NCI-H1417 (cell line): ENCODE measurements at regions not wholly inside any gene's neighbourhood (a gene's known extent, or its start where the extent isn't known, plus 50 kb on each side); places are given as distances from the start of the nearest gene placed in this dataset.

Source experiments
- DNase-seq, 3 experiments: peaks; one replicate each; lab custom pipeline; 2025; lab: John Stamatoyannopoulos, UW

- DNase-seq, result no peak
Measured at GRCh38 chr7:155138204-155138603, 68.1 kb downstream of the HTR5A start.

- peak in 2 of 3 experiments; percentile 5 to 44 for DNase-seq
Measured at GRCh38 chr7:155141562-155141961, 71.4 kb downstream of the HTR5A start.

- no peak for DNase-seq
Measured at GRCh38 chr7:155143381-155143780, 73.3 kb downstream of the HTR5A start.

- DNase-seq, result no peak
Measured at GRCh38 chr7:155144371-155144770, 74.2 kb downstream of the HTR5A start.

GRCh38 chr7:155145477-155146255, 75.5 kb downstream of the HTR5A start:
- DNase-seq, result no peak

- DNase-seq, result no peak
Measured at GRCh38 chr7:155147172-155147571, 77.0 kb downstream of the HTR5A start.

GRCh38 chr7:155147624-155148023, 77.5 kb downstream of the HTR5A start:
- no peak for DNase-seq

- no peak for DNase-seq
Measured at GRCh38 chr7:155153676-155154075, 83.6 kb downstream of the HTR5A start.

GRCh38 chr7:155154586-155154985, 84.5 kb downstream of the HTR5A start:
- DNase-seq, result no peak

GRCh38 chr7:155161690-155162089, 91.6 kb downstream of the HTR5A start:
- DNase-seq, result no peak

GRCh38 chr7:155162422-155162821, 92.3 kb downstream of the HTR5A start:
- no peak for DNase-seq

GRCh38 chr7:155163696-155164095, 93.6 kb downstream of the HTR5A start:
- peak in 2 of 3 experiments; percentile 20 to 37 for DNase-seq

- no peak for DNase-seq
Measured at GRCh38 chr7:155164316-155164715, 94.2 kb downstream of the HTR5A start.

- DNase-seq, result peak in 1 of 3 experiments; percentile 59
Measured at GRCh38 chr7:155166108-155166507, 96.0 kb downstream of the HTR5A start.

- DNase-seq, result no peak
Measured at GRCh38 chr7:155166673-155167370, 96.7 kb downstream of the HTR5A start.

GRCh38 chr7:155167706-155168365, 97.7 kb downstream of the HTR5A start:
- DNase-seq, result peak in 2 of 3 experiments; percentile 10 to 30

- DNase-seq, result peak; percentile 61 to 93 (median 81)
Measured at GRCh38 chr7:155168597-155169480, 98.7 kb downstream of the HTR5A start.

- DNase-seq, result peak; percentile 79 to 83 (median 81)
Measured at GRCh38 chr7:155169498-155170065, 99.5 kb downstream of the HTR5A start.

- DNase-seq, result no peak
Measured at GRCh38 chr7:155170331-155170730, 100.2 kb downstream of the HTR5A start.

GRCh38 chr7:155172141-155172540, 102.0 kb downstream of the HTR5A start:
- no peak for DNase-seq

GRCh38 chr7:155173905-155174304, 103.8 kb downstream of the HTR5A start:
- DNase-seq, result no peak
